ENCODE measurements at regions not wholly inside any gene's neighbourhood (a gene's known extent, or its start where the extent isn't known, plus 50 kb on each side); places are given as distances from the start of the nearest gene placed in this dataset.
"Not testable (repeated sequence)": the region's sequence is repeated elsewhere in the genome, so short reads cannot be mapped to it uniquely, and the experiment has no call there.

DNA sequence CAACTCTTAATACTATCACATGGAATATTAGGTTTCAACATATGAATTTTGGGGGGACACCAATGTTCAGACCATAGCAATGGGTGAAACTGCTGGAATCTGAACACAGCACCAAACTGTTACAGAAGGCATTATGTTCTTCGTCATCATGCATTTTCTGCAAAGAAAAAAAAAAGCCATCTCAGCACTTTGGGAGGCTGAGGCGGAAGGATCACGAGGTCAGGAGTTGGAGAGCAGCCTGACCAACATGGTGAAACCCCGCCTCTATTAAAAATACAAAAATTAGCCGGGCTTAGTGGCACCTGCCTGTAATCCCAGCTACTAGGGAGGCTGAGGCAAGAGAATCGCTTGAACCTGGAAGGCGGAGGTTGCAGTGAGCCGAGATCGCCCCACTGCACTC lies 80.9 kb upstream of the DGKG start:
- intact Hi-C loops (cut with DNase I); ATAC-seq (ENCODE audit: low FRiP score); H3K27me3 ChIP-seq (ENCODE audit: control insufficient read depth in 1 of 2, insufficient read depth in 2 of 2, low read length in 1 of 2); H3K27ac ChIP-seq (ENCODE audit: low read depth in 1 of 2, low read length in 2 of 2); H3K4me3 ChIP-seq (ENCODE audit: low read length in 2 of 2); H3K9me3 ChIP-seq (ENCODE audit: control insufficient read depth, low read length); H3K4me1 ChIP-seq (ENCODE audit: control insufficient read depth in 1 of 2, insufficient read depth in 2 of 2, low read length in 2 of 2); DNase-seq; H3K36me3 ChIP-seq (ENCODE audit: control insufficient read depth in 1 of 2, insufficient read depth in 2 of 2, low read length in 1 of 2): not testable (repeated sequence)
- WGBS, 2 donors: 82 to 89% methylated on average over 9 of the region's 9 CpGs

DNA sequence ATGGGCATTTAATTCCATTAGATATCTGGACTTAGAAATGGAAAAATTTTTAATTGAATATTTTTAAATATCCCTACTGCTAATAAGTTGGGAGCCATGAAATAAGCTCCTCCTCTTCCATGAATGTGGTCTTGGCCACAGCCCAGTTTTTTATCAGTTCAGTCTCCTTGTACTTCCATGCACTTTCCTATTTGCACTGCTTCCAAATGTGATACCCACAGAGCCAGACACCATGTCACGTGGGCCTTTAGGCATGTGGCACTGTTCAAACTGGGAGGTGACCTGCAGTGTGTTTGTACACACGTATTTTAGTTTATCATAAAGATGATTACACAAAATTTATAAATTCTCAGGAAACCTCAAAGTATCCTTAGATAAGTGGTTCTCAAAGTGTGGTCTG lies 80.1 kb upstream of the DGKG start:
- intact Hi-C loops (cut with DNase I): no loop called here
- no peaks in the 10 kb centered on the region for H3K9me3 ChIP-seq (ENCODE audit: control insufficient read depth, low read length)
- ATAC-seq (ENCODE audit: low FRiP score) (no peak), DNase-seq (no peak)
- H3K27me3 ChIP-seq (ENCODE audit: control insufficient read depth in 1 of 2, insufficient read depth in 2 of 2, low read length in 1 of 2): no peaks in the 10 kb centered on the region
- H3K4me1 ChIP-seq (ENCODE audit: control insufficient read depth in 1 of 2, insufficient read depth in 2 of 2, low read length in 2 of 2): no peaks in the 10 kb centered on the region
- 12 to 19% methylated on average over 2 of the region's 2 CpGs for whole genome bisulfite sequencing, 2 donors
- no peaks in the 10 kb centered on the region for H3K36me3 ChIP-seq (ENCODE audit: control insufficient read depth in 1 of 2, insufficient read depth in 2 of 2, low read length in 1 of 2)
- no peak overlapping the region for H3K27ac ChIP-seq (ENCODE audit: low read depth in 1 of 2, low read length in 2 of 2)
- H3K4me3 ChIP-seq (ENCODE audit: low read length in 2 of 2): no peak overlapping the region

DNA sequence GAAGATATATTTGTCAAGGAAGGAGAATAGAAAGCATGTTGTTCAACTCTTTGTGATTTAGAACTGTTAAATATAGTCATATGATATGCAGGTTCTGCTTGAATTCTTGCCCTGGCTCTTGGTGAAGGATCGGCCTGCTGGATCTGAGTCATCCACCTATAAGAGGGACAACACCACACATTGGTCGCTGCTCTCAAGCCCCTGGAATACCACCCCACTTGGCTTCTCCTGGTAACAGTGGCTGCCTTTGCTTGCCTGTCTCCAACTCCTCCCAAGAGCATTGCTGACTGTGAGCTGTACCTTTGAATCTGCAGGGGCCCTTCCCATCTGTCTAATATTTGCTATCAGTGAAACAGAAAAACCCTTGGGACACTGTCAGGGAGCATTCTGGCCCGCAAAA lies 78.9 kb upstream of the DGKG start:
- no peak for ATAC-seq (ENCODE audit: low FRiP score)
- H3K4me1 ChIP-seq (ENCODE audit: control insufficient read depth in 1 of 2, insufficient read depth in 2 of 2, low read length in 2 of 2): no peaks in the 10 kb centered on the region
- H3K27ac ChIP-seq (ENCODE audit: low read depth in 1 of 2, low read length in 2 of 2): no peak overlapping the region
- 80 to 86% methylated on average over 3 of the region's 3 CpGs for WGBS, 2 donors
- H3K4me3 ChIP-seq (ENCODE audit: low read length in 2 of 2): no peak overlapping the region
- H3K9me3 ChIP-seq (ENCODE audit: control insufficient read depth, low read length): no peaks in the 10 kb centered on the region
- H3K36me3 ChIP-seq (ENCODE audit: control insufficient read depth in 1 of 2, insufficient read depth in 2 of 2, low read length in 1 of 2): no peaks in the 10 kb centered on the region
- no peak for DNase-seq
- no peaks in the 10 kb centered on the region for H3K27me3 ChIP-seq (ENCODE audit: control insufficient read depth in 1 of 2, insufficient read depth in 2 of 2, low read length in 1 of 2)
- intact Hi-C loops (cut with DNase I): no loop called here

DNA sequence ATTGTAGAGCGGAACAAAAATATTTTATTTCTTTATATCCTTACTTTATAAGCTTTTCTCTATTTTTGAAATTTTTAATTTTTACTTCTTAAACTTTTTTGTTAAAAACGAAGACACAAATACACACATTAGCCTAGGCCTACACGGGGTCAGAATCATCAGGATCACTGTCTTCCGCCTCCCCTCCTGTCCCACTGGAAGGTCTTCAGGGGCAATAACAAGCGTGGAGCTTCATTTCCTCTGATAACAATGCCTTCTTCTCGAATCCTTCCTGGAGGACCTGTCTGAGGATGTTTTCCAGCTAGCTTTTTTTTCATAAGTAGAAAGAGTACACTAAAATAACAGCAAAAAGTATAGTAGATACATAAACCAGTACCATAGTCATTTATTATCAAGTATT lies 77.7 kb upstream of the DGKG start:
- DNase-seq (no peak), ATAC-seq (ENCODE audit: low FRiP score) (no peak)
- Histone ChIP-seq H3K27ac (ENCODE audit: low read depth in 1 of 2, low read length in 2 of 2) (no peak overlapping the region), H3K4me1 (ENCODE audit: control insufficient read depth in 1 of 2, insufficient read depth in 2 of 2, low read length in 2 of 2) (no peaks in the 10 kb centered on the region), H3K4me3 (ENCODE audit: low read length in 2 of 2) (no peak overlapping the region), H3K36me3 (ENCODE audit: control insufficient read depth in 1 of 2, insufficient read depth in 2 of 2, low read length in 1 of 2) (no peaks in the 10 kb centered on the region), H3K9me3 (ENCODE audit: control insufficient read depth, low read length) (no peaks in the 10 kb centered on the region), H3K27me3 (ENCODE audit: control insufficient read depth in 1 of 2, insufficient read depth in 2 of 2, low read length in 1 of 2) (no peaks in the 10 kb centered on the region)
- intact Hi-C loops (cut with DNase I): no loop called here
- 83 to 85% methylated on average over 6 of the region's 6 CpGs for WGBS, 2 donors

DNA sequence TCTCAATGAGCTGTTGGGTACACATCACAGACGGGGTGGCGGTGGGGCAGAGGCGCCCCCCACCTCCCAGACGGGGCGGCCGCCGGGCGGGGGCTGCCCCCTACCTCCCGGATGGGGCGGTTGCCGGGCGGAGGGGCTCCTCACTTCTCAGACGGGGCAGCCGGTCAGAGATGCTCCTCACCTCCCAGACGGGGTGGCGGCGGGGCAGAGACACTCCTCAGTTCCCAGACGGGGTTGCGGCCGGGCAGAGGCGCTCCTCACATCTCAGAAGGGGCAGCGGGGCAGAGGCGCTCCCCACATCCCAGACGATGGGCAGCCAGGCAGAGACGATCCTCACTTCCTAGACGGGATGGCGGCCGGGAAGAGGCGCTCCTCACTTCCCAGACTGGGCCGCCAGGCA lies 73.3 kb upstream of the DGKG start:
- H3K27ac ChIP-seq (ENCODE audit: low read depth in 1 of 2, low read length in 2 of 2); H3K27me3 ChIP-seq (ENCODE audit: control insufficient read depth in 1 of 2, insufficient read depth in 2 of 2, low read length in 1 of 2); H3K4me3 ChIP-seq (ENCODE audit: low read length in 2 of 2); H3K4me1 ChIP-seq (ENCODE audit: control insufficient read depth in 1 of 2, insufficient read depth in 2 of 2, low read length in 2 of 2); H3K9me3 ChIP-seq (ENCODE audit: control insufficient read depth, low read length); DNase-seq; intact Hi-C loops (cut with DNase I); H3K36me3 ChIP-seq (ENCODE audit: control insufficient read depth in 1 of 2, insufficient read depth in 2 of 2, low read length in 1 of 2); ATAC-seq (ENCODE audit: low FRiP score): not testable (repeated sequence)
- WGBS, 2 donors: 94 to 95% methylated on average over 29 to 30 of the region's 30 CpGs

DNA sequence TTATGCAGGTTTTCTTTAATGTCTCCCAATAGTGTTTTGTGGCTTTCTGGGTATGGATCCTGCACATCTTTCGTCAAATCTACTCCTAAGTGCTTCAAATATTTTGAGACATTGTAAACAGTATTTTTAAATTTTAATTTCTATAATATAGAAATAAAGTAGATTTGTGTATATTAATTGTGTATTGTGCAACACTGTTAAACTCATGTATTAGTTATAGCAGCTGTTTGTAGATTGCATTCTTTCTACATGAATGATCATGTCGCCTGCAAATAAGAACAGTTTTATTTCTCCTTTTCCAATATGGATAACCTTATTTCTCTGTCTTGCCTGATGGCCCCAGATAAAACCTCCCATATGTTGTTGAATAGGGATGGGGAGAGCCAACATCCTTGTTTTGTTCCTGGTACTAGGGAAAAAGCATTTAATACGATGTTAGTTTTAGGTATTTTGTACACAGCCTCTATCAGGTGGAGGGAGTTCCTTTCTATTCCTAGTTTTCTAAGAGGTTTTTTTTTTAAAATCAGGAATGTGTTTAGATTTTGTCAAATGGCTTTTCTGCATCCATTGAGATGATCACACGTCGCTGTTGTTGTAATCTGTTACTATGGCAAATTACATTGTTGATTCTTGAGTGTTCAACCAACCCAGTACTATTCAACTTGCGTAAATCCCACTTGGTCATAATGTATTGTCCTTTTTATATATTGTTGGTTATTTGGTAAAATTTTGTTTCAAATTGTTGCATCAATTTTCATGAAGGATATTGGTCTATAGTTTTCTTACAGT lies 71.1 kb upstream of the DGKG start:
- Histone ChIP-seq H3K9me3 (ENCODE audit: control insufficient read depth, low read length) (no peaks in the 10 kb centered on the region), H3K27me3 (ENCODE audit: control insufficient read depth in 1 of 2, insufficient read depth in 2 of 2, low read length in 1 of 2) (no peaks in the 10 kb centered on the region), H3K4me3 (ENCODE audit: low read length in 2 of 2) (no peak overlapping the region), H3K27ac (ENCODE audit: low read depth in 1 of 2, low read length in 2 of 2) (no peak overlapping the region), H3K36me3 (ENCODE audit: control insufficient read depth in 1 of 2, insufficient read depth in 2 of 2, low read length in 1 of 2) (no peaks in the 10 kb centered on the region), H3K4me1 (ENCODE audit: control insufficient read depth in 1 of 2, insufficient read depth in 2 of 2, low read length in 2 of 2) (no peaks in the 10 kb centered on the region)
- no peak for DNase-seq
- ATAC-seq (ENCODE audit: low FRiP score): no peak
- WGBS, 2 donors: 93% methylated on average over 6 of the region's 6 CpGs
- intact Hi-C loops (cut with DNase I): no loop called here

DNA sequence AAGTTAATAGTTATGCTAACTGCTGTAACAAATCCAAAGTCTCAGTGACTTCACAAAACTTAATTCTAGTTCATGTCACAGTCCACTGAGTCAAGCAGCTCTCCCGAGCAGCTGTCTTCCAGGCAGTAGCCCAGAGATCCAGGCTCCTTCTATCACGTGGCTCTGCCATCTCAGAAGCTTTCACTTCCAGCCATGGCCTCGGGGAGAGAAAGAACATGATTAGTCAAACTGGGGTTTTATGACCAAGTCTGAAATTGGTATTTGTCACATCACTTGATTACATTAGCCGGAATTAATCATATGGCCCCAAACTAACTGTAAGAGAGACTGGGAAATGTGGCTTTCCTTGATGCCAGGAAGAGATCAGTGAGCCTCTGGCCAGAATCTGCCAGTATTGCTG lies 70.2 kb upstream of the DGKG start:
- no peak for DNase-seq
- 86 to 88% methylated on average over 4 of the region's 4 CpGs for WGBS, 2 donors
- ATAC-seq (ENCODE audit: low FRiP score): no peak
- no peak overlapping the region for H3K4me3 ChIP-seq (ENCODE audit: low read length in 2 of 2)
- no peaks in the 10 kb centered on the region for H3K27me3 ChIP-seq (ENCODE audit: control insufficient read depth in 1 of 2, insufficient read depth in 2 of 2, low read length in 1 of 2)
- H3K27ac ChIP-seq (ENCODE audit: low read depth in 1 of 2, low read length in 2 of 2): no peak overlapping the region
- H3K4me1 ChIP-seq (ENCODE audit: control insufficient read depth in 1 of 2, insufficient read depth in 2 of 2, low read length in 2 of 2): no peaks in the 10 kb centered on the region
- intact Hi-C loops (cut with DNase I): no loop called here
- H3K36me3 ChIP-seq (ENCODE audit: control insufficient read depth in 1 of 2, insufficient read depth in 2 of 2, low read length in 1 of 2): no peaks in the 10 kb centered on the region
- H3K9me3 ChIP-seq (ENCODE audit: control insufficient read depth, low read length): no peaks in the 10 kb centered on the region

DNA sequence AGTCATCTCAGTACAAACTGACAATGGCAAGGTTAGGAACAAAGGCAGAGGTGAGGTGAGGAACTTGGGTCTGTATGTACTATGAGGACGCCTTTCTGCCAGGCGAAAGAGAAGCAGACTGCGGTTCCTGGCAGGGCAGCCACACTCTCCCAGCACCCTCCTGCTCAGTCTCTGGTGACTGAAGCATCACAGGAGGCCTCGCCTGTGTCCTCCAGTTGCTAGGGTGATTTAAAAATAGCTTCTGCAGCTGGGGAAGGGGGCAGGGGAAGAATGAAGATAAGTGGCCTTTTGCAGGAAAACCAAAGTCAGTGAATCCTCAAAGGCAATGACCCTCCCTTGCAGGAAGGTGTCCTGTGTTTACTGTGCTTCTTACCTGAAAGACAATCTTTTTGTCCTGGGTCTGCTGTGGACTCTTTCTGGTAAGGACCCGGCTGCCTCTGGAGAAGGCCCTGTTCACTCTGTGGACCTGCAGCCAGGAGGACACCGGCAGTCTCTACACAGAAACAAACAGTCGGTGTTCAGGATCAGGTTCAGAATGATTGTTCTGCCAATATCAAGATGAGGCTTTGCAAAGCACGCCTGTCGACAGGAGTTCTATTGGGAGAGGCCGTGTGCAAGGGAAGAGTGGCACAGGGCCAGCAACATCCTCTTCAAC lies 65.7 kb upstream of the DGKG start:
- DNase-seq (no peak), ATAC-seq (ENCODE audit: low FRiP score) (peak; percentile 75)
- Histone ChIP-seq H3K9me3 (ENCODE audit: control insufficient read depth, low read length) (no peaks in the 10 kb centered on the region), H3K4me1 (ENCODE audit: control insufficient read depth in 1 of 2, insufficient read depth in 2 of 2, low read length in 2 of 2) (no peaks in the 10 kb centered on the region), H3K36me3 (ENCODE audit: control insufficient read depth in 1 of 2, insufficient read depth in 2 of 2, low read length in 1 of 2) (no peaks in the 10 kb centered on the region), H3K4me3 (ENCODE audit: low read length in 2 of 2) (no peak overlapping the region), H3K27me3 (ENCODE audit: control insufficient read depth in 1 of 2, insufficient read depth in 2 of 2, low read length in 1 of 2) (no peaks in the 10 kb centered on the region), H3K27ac (ENCODE audit: low read depth in 1 of 2, low read length in 2 of 2) (no peak overlapping the region)
- intact Hi-C loops (cut with DNase I): no loop called here
- WGBS, 2 donors: 55 to 58% methylated on average over 10 of the region's 10 CpGs
